H9 (cell line): ENCODE measurements at regions not wholly inside any gene's neighbourhood (a gene's known extent, or its start where the extent isn't known, plus 50 kb on each side); places are given as distances from the start of the nearest gene placed in this dataset.

Experiments
- DNase-seq: peaks from one replicate; pipeline ENCODE4 v3.0.0-alpha.2; 2017
- H2AFZ ChIP-seq: one replicate; pipeline ENCODE4 v1.6.1; 2013; ENCODE audit warnings: mild to moderate bottlenecking, low read length, control low read depth, moderate library complexity
- H2AK5ac ChIP-seq: 2 replicates; pipeline ENCODE4 v1.6.1; 2013; ENCODE audit warnings: low read length, control low read depth, mixed read lengths; ENCODE audit not compliant: insufficient read length
- H2BK120ac ChIP-seq: one replicate; pipeline ENCODE4 v1.6.1; 2013; ENCODE audit warnings: low read depth, mild to moderate bottlenecking, low read length, control low read depth, inconsistent platforms; ENCODE audit not compliant: poor library complexity, severe bottlenecking
- H2BK12ac ChIP-seq: 2 replicates; pipeline ENCODE4 v1.6.1; 2013; ENCODE audit warnings: low read length, control low read depth, mixed read lengths, low read depth; ENCODE audit not compliant: insufficient read length
- H2BK15ac ChIP-seq: 2 replicates; pipeline ENCODE4 v1.6.1; 2013; ENCODE audit warnings: low read depth, low read length, control low read depth
- H2BK20ac ChIP-seq: one replicate; pipeline ENCODE4 v1.6.1; 2013; ENCODE audit warnings: low read depth, mild to moderate bottlenecking, low read length, control low read depth, inconsistent platforms; ENCODE audit not compliant: poor library complexity, severe bottlenecking
- H2BK5ac ChIP-seq: 2 replicates; pipeline ENCODE4 v1.6.1; 2013; ENCODE audit warnings: low read length, control low read depth, mixed read lengths; ENCODE audit not compliant: insufficient read length
- H3K14ac ChIP-seq: 2 replicates; pipeline ENCODE4 v1.6.1; 2013; ENCODE audit warnings: low read length, control low read depth; ENCODE audit not compliant: insufficient read depth
- H3K18ac ChIP-seq: 2 replicates; pipeline ENCODE4 v1.6.1; 2013; ENCODE audit warnings: low read depth, mild to moderate bottlenecking, mixed read lengths, low read length, control low read depth; ENCODE audit not compliant: insufficient read length
- H3K23ac ChIP-seq: 2 replicates; pipeline ENCODE4 v1.6.1; 2013; ENCODE audit warnings: low read length, control low read depth, mixed read lengths, low read depth; ENCODE audit not compliant: insufficient read length
- H3K23me2 ChIP-seq: 2 replicates; pipeline ENCODE4 v1.6.1; 2013; ENCODE audit warnings: low read depth, mild to moderate bottlenecking, mixed read lengths, low read length, control low read depth; ENCODE audit not compliant: insufficient read length, poor library complexity, severe bottlenecking
- H3K27ac ChIP-seq: 2 replicates; pipeline ENCODE4 v1.5.1; 2013; ENCODE audit warnings: low read length, control low read depth, mixed read lengths, low read depth; ENCODE audit not compliant: insufficient read length
- H3K27me3 ChIP-seq: 2 replicates; pipeline ENCODE4 v1.6.1; 2013; ENCODE audit warnings: low read length, control low read depth, inconsistent platforms; ENCODE audit not compliant: insufficient read depth
- H3K4ac ChIP-seq: 2 replicates; pipeline ENCODE4 v1.6.1; 2013; ENCODE audit warnings: low read depth, mild to moderate bottlenecking, control low read depth, inconsistent platforms, low read length, moderate library complexity
- H3K4me1 ChIP-seq: 2 replicates; pipeline ENCODE4 v1.6.1; 2013; ENCODE audit warnings: low read length, control low read depth, inconsistent platforms; ENCODE audit not compliant: insufficient read depth
- H3K4me2 ChIP-seq: 2 replicates; pipeline ENCODE4 v1.6.1; 2013; ENCODE audit warnings: low read length, control low read depth, mixed read lengths; ENCODE audit not compliant: insufficient read length, insufficient read depth
- H3K56ac ChIP-seq: 2 replicates; pipeline ENCODE4 v1.6.1; 2013; ENCODE audit warnings: low read depth, mild to moderate bottlenecking, mixed read lengths, low read length, control low read depth; ENCODE audit not compliant: insufficient read length
- H3K79me1 ChIP-seq: 2 replicates; pipeline ENCODE4 v1.6.1; 2013; ENCODE audit warnings: low read depth, mild to moderate bottlenecking, moderate library complexity, low read length, control low read depth, inconsistent platforms; ENCODE audit not compliant: insufficient read depth, poor library complexity, severe bottlenecking
- H3K79me2 ChIP-seq: 2 replicates; pipeline ENCODE4 v1.6.1; 2013; ENCODE audit warnings: low read length, control low read depth, inconsistent platforms; ENCODE audit not compliant: insufficient read depth
- H3K9ac ChIP-seq: 2 replicates; pipeline ENCODE4 v1.6.1; 2013; ENCODE audit warnings: low read length, control low read depth, mixed read lengths; ENCODE audit not compliant: insufficient read length; ENCODE audit errors: extremely low read depth
- H3K9me3 ChIP-seq: one replicate; pipeline ENCODE4 v1.6.1; 2013; ENCODE audit warnings: low read depth, low read length, inconsistent platforms; ENCODE audit not compliant: control insufficient read depth
- H3T11ph ChIP-seq: one replicate; pipeline ENCODE4 v1.6.1; 2013; ENCODE audit warnings: mild to moderate bottlenecking, low read length, control low read depth, inconsistent platforms
- H4K20me1 ChIP-seq: one replicate; pipeline ENCODE4 v1.6.1; 2013; ENCODE audit not compliant: control insufficient read depth, insufficient read length, insufficient read depth
- H4K5ac ChIP-seq: 2 replicates; pipeline ENCODE4 v1.6.1; 2013; ENCODE audit warnings: low read depth, mild to moderate bottlenecking, mixed read lengths, low read length, control low read depth; ENCODE audit not compliant: insufficient read length
- H4K8ac ChIP-seq: replicated peaks from 2 replicates; pipeline ENCODE4 v1.6.1; 2013; ENCODE audit warnings: low read length, control low read depth, mixed read lengths, low read depth; ENCODE audit not compliant: insufficient read length
- H4K91ac ChIP-seq: 2 replicates; pipeline ENCODE4 v1.6.1; 2013; ENCODE audit warnings: low read depth, mild to moderate bottlenecking, moderate library complexity, mixed read lengths, low read length, control low read depth; ENCODE audit not compliant: insufficient read length
- H3K27ac Mint-ChIP-seq, 3 experiments: 2 replicates in 2 of 3; 3 replicates in 1 of 3; pipeline ENCODE4 v1.8.0; 2020 to 2021; ENCODE audit warnings: mixed read lengths in 3 of 3, mild to moderate bottlenecking in 1 of 3, moderate library complexity in 1 of 3
- H3K27me3 Mint-ChIP-seq: 2 replicates; pipeline ENCODE4 v1.8.0; 2021; ENCODE audit warnings: low read depth, mild to moderate bottlenecking, moderate library complexity, mixed read lengths
- H3K36me3 Mint-ChIP-seq, 3 experiments: 2 replicates in 2 of 3; 3 replicates in 1 of 3; pipeline ENCODE4 v1.8.0; 2020 to 2021; ENCODE audit warnings: low read depth in 3 of 3, mixed read lengths in 3 of 3; ENCODE audit not compliant: insufficient read depth in 1 of 3
- H3K4me1 Mint-ChIP-seq, 2 experiments: 2 replicates each; pipeline ENCODE4 v1.8.0; 2020; ENCODE audit warnings: mixed read lengths in 2 of 2
- H3K4me3 Mint-ChIP-seq, 2 experiments: 2 replicates in 1 of 2; 3 replicates in 1 of 2; pipeline ENCODE4 v1.8.0; 2020 to 2021; ENCODE audit warnings: mild to moderate bottlenecking in 2 of 2, mixed read lengths in 2 of 2, moderate library complexity in 1 of 2
- H3K9me3 Mint-ChIP-seq, 2 experiments: 2 replicates in 1 of 2; 3 replicates in 1 of 2; pipeline ENCODE4 v1.8.0; 2020; ENCODE audit warnings: mild to moderate bottlenecking in 2 of 2, mixed read lengths in 2 of 2, moderate library complexity in 1 of 2
- CTCF ChIP-seq: fragments of 200-600 bp; sonication (generic); conservative IDR thresholded peaks from 3 replicates; pipeline ENCODE4 v1.8.0; 2021; ENCODE audit warnings: antibody characterized with exemption, mild to moderate bottlenecking
- WGBS: extraction: QIAGEN DNeasy Blood & Tissue Kit; methylation state at CpG from one replicate; pipeline ENCODE4 v1.1.7; 2013; ENCODE audit warnings: missing lambda C conversion rate, low lambda C conversion rate, mixed read lengths; ENCODE audit not compliant: insufficient read length; ENCODE audit errors: extremely low coverage; 5-methylcytosine and 5-hydroxymethylcytosine counted together

DNA sequence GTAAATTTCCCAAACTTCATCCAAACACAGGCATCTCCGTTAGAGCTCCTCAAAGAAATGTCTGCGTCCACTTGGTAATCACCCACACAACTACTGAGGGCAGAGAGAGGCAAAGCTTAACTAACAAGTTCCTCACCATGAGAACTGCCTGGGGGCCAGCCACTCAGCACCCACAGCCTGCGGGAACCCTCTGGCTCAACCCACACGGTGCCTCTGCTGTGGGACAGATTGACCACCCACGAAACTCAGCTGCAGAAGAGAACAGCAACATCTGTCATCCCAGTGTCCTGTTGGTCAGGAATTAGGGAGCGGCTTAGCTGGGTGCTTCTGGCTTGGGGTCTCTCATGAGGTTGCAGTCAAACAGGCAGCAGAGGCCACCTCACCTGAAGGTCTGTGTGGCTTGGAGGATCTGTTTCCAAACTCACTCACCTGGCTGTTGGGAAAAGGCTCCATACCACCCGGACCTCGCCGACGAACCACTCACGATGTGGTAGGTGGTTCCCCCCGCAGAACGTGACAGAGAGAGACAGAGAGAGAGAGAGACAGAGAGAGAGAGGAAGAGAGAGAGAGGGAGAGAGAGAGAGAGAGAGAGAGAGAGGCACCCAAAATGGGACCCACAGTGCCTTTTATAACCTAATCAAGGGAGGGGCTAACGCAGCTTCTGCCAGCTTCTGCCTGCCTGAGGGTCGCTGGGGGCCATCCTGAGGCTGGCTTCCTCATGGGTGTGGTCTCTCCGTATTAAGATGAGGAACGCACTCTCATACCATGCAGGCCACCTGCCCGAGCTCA is 103.5 kb downstream of the OLFM1 start:
- Histone ChIP-seq H3K27me3 (no peaks in the 10 kb centered on the region), H4K8ac (no peak overlapping the region), H4K20me1 (no peaks in the 10 kb centered on the region), H3K79me1 (no peaks in the 10 kb centered on the region), H3T11ph (no peak overlapping the region), H2BK12ac (no peak overlapping the region), H3K18ac (no peak overlapping the region), H2AK5ac (no peak overlapping the region), H3K27ac (no peak overlapping the region), H2AFZ (no peak overlapping the region), H3K56ac (no peak overlapping the region), H3K23me2 (no peaks in the 10 kb centered on the region), H3K14ac (no peak overlapping the region), H2BK120ac (no peak overlapping the region), H2BK15ac (no peak overlapping the region), H3K9me3 (no peaks in the 10 kb centered on the region), H3K9ac (no peak overlapping the region), H2BK20ac (no peak overlapping the region), H3K4me1 (no peaks in the 10 kb centered on the region), H3K79me2 (no peaks in the 10 kb centered on the region), H2BK5ac (no peak overlapping the region), H4K91ac (no peak overlapping the region), H3K4ac (no peak overlapping the region), H3K4me2 (no peak overlapping the region), H4K5ac (no peak overlapping the region), H3K23ac (no peak overlapping the region)
- peaks cover 1% of the 10 kb centered on the region; the same call in 1 of the 2 replicates for H3K27me3 Mint-ChIP-seq
- no CpG with 5 or more reads among the region's 18 CpGs for WGBS
- TF ChIP-seq CTCF = no peak
- H3K4me1 Mint-ChIP-seq = peaks cover 4 to 14% of the 10 kb centered on the region in 2 experiments; a peak in 3 of 4 replicates
- no peak overlapping the region for H3K4me3 Mint-ChIP-seq
- no peaks in the 10 kb centered on the region; a peak in 1 of 7 replicates for H3K36me3 Mint-ChIP-seq
- DNase-seq = no peak
- H3K27ac Mint-ChIP-seq = no peak overlapping the region
- no peaks in the 10 kb centered on the region for H3K9me3 Mint-ChIP-seq
